HG03378 (cell line): ENCODE measurements at regions not wholly inside any gene's neighbourhood (a gene's known extent, or its start where the extent isn't known, plus 50 kb on each side); places are given as distances from the start of the nearest gene placed in this dataset.
A peak's percentile ranks its signal among the peaks of the same experiment; 100 is the strongest.
"Not testable (repeated sequence)": the region's sequence is repeated elsewhere in the genome, so short reads cannot be mapped to it uniquely, and the experiment has no call there.

ENCODE experiments used
- ATAC-seq: cut with Tn5 transposase; IDR thresholded peaks from one replicate; pipeline ENCODE4 v1.9.1; 2021; ENCODE audit warnings: mild to moderate bottlenecking, moderate library complexity; ENCODE audit not compliant: unreplicated experiment

- ATAC-seq: no peak
These were observed 249.1 kb upstream of the PGRMC2 start for GRCh38 chr4:128536746-128537145.

- not testable (repeated sequence) for ATAC-seq
These were observed 247.9 kb upstream of the PGRMC2 start for GRCh38 chr4:128535510-128535909.

- no peak for ATAC-seq
These were observed 241.4 kb upstream of the PGRMC2 start for GRCh38 chr4:128528793-128529553.

GRCh38 chr4:128527946-128528576 is 240.4 kb upstream of the PGRMC2 start:
- ATAC-seq: no peak

- ATAC-seq: no peak
These were observed 239.7 kb upstream of the PGRMC2 start for GRCh38 chr4:128527351-128527750.

GRCh38 chr4:128525992-128526630 is 238.5 kb upstream of the PGRMC2 start:
- no peak for ATAC-seq

- ATAC-seq: peak; percentile 66
These were observed 237.8 kb upstream of the PGRMC2 start for GRCh38 chr4:128525387-128525786.

- ATAC-seq: no peak
These were observed 236.7 kb upstream of the PGRMC2 start for GRCh38 chr4:128524311-128524710.

GRCh38 chr4:128521648-128522111 is 234.1 kb upstream of the PGRMC2 start:
- ATAC-seq: no peak

- no peak for ATAC-seq
These were observed 233.5 kb upstream of the PGRMC2 start for GRCh38 chr4:128521156-128521555.

GRCh38 chr4:128519163-128519830 is 231.7 kb upstream of the PGRMC2 start:
- no peak for ATAC-seq

- peak; percentile 98 for ATAC-seq
These were observed 230.3 kb upstream of the PGRMC2 start for GRCh38 chr4:128517739-128518510.

GRCh38 chr4:128517096-128517738 is 229.6 kb upstream of the PGRMC2 start:
- ATAC-seq: no peak

GRCh38 chr4:128516301-128516969 is 228.8 kb upstream of the PGRMC2 start:
- ATAC-seq: peak; percentile 49

GRCh38 chr4:128513664-128514484 is 226.3 kb upstream of the PGRMC2 start:
- no peak for ATAC-seq

- ATAC-seq: no peak
These were observed 225.2 kb upstream of the PGRMC2 start for GRCh38 chr4:128512767-128513322.

GRCh38 chr4:128512161-128512560 is 224.5 kb upstream of the PGRMC2 start:
- ATAC-seq: no peak

GRCh38 chr4:128510850-128511249 is 223.2 kb upstream of the PGRMC2 start:
- ATAC-seq: no peak
